Activated T-cell treated with anti-CD3 and anti-CD28 coated beads, Interleukin-2, amount 50 U/mL, for 48 hours (primary cell): ENCODE measurements at regions not wholly inside any gene's neighbourhood (a gene's known extent, or its start where the extent isn't known, plus 50 kb on each side); places are given as distances from the start of the nearest gene placed in this dataset.

ENCODE experiments used
- DNase-seq, 2 experiments: peaks; one replicate each; pipeline ENCODE4 v3.0.0-alpha.2; 2020

DNA sequence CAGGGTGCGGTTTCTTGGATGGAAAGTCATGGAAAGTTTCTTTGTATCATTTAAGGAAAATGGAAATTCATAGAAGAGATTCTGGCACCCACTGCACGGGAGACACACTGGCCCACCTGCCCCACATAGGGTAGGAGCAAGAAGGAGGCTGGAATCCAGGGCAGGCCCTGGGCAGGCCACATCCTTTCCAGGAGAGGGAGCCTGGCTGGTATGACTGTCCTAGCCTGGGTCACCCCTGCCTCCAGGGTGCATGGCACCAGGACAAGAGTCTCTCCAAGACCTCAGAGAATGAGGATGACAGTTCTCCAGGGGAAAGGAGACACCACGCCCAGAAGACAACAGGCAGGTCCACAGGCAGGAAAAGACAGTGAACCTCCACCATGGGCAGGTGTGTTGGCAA, 297.2 kb downstream of the TCERG1L start:
- no peak for DNase-seq

GRCh38 chr10:131015271-131015670, 296.2 kb downstream of the TCERG1L start:
- no peak for DNase-seq

DNA sequence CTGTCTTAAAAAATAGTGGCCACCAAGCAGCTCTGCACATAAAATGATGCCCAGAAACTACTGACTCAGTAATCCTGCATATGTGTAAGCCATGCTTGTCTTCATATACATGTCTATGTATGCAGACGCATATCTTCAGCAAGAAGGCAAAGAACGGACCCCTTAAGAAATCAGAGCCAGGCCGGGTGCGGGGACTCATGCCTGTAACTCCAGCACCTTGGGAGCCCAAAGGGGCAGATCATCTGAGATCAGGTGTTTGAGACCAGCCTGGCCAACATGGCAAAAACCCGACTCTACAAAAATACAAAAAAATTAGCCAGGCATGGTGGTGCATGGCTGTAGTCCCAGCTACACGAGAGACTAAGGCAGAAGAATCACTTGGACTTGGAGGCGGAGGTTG, 295.0 kb downstream of the TCERG1L start:
- no peak for DNase-seq

GRCh38 chr10:131017566-131018285, 293.8 kb downstream of the TCERG1L start:
- DNase-seq: no peak

- DNase-seq: no peak
Measured at GRCh38 chr10:131018886-131019500, 292.5 kb downstream of the TCERG1L start.

GRCh38 chr10:131019696-131020095, 291.8 kb downstream of the TCERG1L start:
- no peak for DNase-seq

DNA sequence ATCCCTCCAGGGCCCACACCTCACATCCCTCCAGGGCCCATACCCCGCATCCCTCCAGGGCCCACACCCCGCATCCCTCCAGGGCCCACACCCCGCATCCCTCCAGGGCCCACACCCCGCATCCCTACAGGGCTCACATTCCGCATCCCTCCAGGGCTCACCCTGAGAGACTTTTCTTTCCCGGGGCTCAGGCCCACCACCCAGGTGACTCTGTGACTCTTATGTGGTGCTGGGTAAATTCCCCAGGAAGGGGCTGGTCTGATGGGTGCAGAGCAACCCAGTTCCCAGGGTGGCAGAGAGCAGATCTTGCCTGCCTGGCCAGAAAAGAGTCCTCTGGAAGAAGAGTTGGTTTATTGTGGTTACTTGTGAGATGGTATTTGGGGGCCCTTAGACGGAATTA, 290.7 kb downstream of the TCERG1L start:
- no peak for DNase-seq

- no peak for DNase-seq
Measured at GRCh38 chr10:131021246-131021895, 290.1 kb downstream of the TCERG1L start.

DNA sequence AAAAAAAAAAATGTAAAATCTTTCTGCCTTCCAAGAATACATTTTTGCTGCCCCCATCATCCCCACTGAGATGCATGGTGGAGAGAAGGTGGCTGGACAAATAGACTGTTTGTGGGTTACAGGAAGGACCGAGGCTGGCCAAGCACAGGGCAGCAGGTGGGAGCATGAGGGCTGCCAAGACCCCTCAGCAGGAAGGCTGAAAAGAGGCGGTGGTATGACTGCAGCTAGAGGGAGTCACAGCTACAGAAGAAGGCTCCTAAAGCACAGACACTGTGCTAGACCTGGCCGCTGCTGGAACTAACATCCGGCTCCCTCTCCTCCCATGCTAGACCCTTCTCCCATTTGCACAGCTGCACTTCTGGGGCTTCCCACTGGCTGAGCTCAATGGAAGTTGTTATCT, 289.6 kb downstream of the TCERG1L start:
- DNase-seq: no peak

GRCh38 chr10:131022369-131022768, 289.2 kb downstream of the TCERG1L start:
- no peak for DNase-seq

GRCh38 chr10:131022981-131023380, 288.5 kb downstream of the TCERG1L start:
- DNase-seq: no peak

DNA sequence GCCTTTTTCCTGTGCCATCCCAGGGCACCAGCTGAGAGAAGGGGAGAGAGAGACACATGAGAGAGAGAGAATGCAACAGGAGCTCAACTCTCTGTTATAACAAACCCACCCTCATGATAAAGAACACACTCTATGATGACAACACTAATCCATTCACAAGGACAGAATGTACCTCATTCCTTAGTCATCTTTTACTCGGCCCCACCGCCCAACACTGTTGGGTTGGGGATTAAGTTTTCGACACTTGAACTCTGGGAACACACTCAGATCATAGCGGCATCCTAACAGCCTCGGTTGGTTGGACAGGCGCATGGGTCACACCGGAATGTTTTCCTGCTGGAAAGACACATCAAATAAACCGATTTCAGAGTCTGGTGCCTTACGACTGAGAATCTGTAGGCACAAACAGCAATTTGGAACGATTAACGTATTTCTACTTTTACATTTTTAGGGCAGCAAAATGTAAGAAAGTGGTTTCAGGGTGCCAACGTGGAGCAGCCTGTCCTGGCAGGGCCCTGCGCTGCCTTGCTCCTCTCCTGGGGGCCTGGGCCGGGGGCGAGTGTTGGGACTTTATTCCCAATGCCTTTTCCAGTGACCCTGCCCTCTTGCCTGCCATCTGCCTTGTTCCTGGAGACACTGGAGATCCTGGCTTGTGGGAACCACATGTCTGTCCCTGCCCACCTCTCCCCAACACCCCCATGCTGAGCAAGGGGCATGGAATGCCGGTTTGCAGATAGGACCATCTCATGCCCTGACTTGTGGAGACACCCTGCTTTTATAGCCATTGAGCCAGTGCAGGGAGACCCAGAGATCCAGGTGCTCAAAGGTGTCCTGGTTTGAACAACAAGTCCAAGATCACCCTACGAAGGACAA, 287.0 kb downstream of the TCERG1L start:
- no peak for DNase-seq

- DNase-seq: no peak
Measured at GRCh38 chr10:131025333-131025732, 286.2 kb downstream of the TCERG1L start.

GRCh38 chr10:131027256-131027655, 284.3 kb downstream of the TCERG1L start:
- no peak for DNase-seq

GRCh38 chr10:131031346-131031745, 280.2 kb downstream of the TCERG1L start:
- DNase-seq: no peak

- DNase-seq: no peak
Measured at GRCh38 chr10:131032329-131033165, 279.0 kb downstream of the TCERG1L start.

DNA sequence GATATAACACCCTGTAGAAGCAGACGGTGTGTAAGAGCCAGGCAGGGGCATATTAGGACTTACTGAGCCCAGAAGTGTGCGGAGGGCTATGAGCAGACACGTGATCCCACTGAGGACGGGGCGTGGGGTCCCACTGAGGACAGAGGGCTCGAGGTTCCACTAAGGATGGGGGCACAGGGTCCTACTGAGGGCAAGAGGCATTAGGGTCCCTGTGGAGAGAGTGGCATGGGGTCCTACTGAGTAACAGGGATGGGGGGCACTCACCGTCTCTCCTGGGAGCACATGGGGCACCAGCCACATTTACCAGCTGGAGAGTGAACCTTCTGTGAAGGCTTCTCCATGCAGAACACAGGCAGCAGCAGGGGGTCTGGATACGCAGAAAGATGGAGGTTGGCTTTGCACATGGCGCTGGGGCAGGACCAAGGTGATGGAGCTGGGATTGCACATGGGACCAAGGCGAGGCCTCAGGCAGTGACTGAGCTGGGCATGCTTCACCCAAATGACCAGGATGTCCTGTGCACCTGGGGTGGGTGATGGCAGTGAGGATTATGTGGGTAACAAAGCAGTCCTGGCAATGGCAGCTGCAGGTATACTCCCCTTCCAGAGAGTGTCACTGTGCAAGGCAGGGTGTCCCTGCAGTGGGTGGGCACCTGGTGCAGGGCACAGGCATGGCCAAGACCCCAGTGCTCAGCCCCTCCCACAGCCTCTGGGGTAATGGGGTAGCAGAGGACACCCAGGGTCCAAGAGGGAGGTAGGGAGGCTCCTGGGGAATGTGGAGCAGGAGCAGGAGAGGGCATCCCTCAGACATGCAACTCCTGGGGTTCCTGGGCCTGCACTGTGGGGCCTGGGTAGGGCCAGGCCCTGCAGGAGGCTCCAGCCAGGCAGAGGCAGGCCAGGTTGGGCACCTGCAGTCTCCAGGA, 278.1 kb downstream of the TCERG1L start:
- no peak for DNase-seq

- no peak for DNase-seq
Measured at GRCh38 chr10:131034451-131034850, 277.1 kb downstream of the TCERG1L start.

- no peak for DNase-seq
Measured at GRCh38 chr10:131035779-131036178, 275.7 kb downstream of the TCERG1L start.

DNA sequence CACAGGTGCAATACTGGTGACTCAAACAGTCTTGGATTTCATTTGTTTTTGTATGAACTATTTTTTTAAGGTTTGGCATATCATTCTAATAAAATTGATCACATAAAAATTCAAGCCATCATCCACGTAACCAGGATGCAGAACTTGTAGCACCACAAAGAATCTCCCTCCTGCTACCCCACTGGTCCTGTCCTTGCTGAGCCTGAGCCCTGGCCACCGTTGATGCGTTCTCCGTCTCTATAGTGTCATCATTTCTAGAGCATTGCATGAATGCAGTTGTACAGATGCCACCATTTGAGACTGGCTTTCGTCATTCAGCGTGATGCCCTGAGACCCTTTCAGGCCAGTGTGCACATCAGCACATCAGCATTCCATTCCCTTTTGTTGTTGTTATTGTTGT, 273.5 kb downstream of the TCERG1L start:
- no peak for DNase-seq

- DNase-seq: no peak
Measured at GRCh38 chr10:131041031-131041430, 270.5 kb downstream of the TCERG1L start.
